ENCODE measurements at regions not wholly inside any gene's neighbourhood (a gene's known extent, or its start where the extent isn't known, plus 50 kb on each side); places are given as distances from the start of the nearest gene placed in this dataset.

DNA sequence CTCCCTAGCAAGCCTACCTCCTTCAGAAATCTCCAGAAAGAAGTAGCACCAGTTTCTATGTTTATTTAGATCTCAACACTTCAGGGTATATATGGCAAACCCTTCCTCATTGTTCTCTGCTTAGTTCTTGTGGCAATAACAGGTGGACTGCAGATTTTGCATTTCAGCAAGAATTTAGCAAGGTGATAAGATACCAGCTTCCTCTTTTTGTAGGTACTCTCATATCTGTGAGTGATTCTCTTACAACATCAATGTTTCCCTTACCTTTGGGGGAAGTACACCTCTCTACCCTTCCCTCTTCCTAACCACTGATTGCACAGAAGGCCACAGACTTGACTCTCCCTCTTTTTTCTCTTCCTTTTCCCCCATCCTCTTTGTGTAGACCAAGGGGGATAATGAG, 230.9 kb upstream of the SESN3 start:
- no peaks in the 10 kb centered on the region for H3K4me1 ChIP-seq (ENCODE audit: control insufficient read depth, insufficient read depth, low read length)
- no peak overlapping the region for H3K9ac ChIP-seq (ENCODE audit: low read length)
- no peaks in the 10 kb centered on the region for H3K27me3 ChIP-seq (ENCODE audit: control insufficient read depth, insufficient read depth, low read length)
- no peaks in the 10 kb centered on the region for H3K36me3 ChIP-seq (ENCODE audit: control insufficient read depth, insufficient read depth, low read length)
- H3K4me3 ChIP-seq (ENCODE audit: low read length), result no peak overlapping the region
- no peak overlapping the region for H3K27ac ChIP-seq (ENCODE audit: low read depth, low read length)

GRCh38 chr11:95461348-95461747, 230.3 kb upstream of the SESN3 start:
- no peaks in the 10 kb centered on the region for H3K36me3 ChIP-seq (ENCODE audit: control insufficient read depth, insufficient read depth, low read length)
- no peak overlapping the region for H3K4me3 ChIP-seq (ENCODE audit: low read length)
- H3K4me1 ChIP-seq (ENCODE audit: control insufficient read depth, insufficient read depth, low read length), result no peaks in the 10 kb centered on the region
- no peak overlapping the region for H3K27ac ChIP-seq (ENCODE audit: low read depth, low read length)
- no peaks in the 10 kb centered on the region for H3K27me3 ChIP-seq (ENCODE audit: control insufficient read depth, insufficient read depth, low read length)
- no peak overlapping the region for H3K9ac ChIP-seq (ENCODE audit: low read length)

DNA sequence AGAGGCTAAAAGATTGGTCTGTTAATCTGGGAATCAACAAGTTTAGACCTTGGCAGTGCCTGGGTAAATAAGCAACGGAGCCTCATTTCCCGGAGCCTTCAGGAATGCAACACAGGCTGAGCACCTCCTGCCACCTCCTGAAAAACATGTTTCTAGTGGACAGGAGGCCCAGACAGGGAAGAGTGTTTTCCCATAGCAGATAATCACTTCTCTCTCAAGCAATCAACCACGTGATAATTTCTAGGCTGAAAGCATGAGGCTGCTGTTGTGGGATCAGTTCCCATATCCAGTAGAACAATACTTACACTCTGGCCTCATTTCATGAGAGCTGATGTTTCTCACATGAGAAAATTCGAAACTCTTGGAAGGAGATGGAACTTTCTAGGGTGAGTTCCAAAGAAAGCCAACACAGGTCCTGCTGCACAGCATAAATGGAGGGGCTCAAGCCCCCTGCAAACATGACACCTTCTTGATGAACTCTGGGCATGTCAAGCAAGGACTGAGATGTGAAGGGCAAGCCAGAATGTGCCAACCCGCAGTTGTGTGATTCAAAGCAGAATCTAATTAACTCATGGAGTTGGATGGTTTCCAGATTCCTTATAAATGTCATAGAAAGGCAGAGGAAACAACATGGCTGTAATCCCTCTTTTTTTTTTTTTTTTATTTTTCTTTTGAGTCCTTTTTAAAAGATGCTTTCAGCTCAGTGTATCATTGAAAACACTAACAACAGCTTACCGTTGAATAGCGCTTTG, 228.5 kb upstream of the SESN3 start:
- H3K27me3 ChIP-seq (ENCODE audit: control insufficient read depth, insufficient read depth, low read length), result no peaks in the 10 kb centered on the region
- no peaks in the 10 kb centered on the region for H3K36me3 ChIP-seq (ENCODE audit: control insufficient read depth, insufficient read depth, low read length)
- H3K27ac ChIP-seq (ENCODE audit: low read depth, low read length), result no peak overlapping the region
- H3K9ac ChIP-seq (ENCODE audit: low read length), result no peak overlapping the region
- no peaks in the 10 kb centered on the region for H3K4me1 ChIP-seq (ENCODE audit: control insufficient read depth, insufficient read depth, low read length)
- H3K4me3 ChIP-seq (ENCODE audit: low read length), result no peak overlapping the region

- no peaks in the 10 kb centered on the region for H3K36me3 ChIP-seq (ENCODE audit: control insufficient read depth, insufficient read depth, low read length)
- H3K27me3 ChIP-seq (ENCODE audit: control insufficient read depth, insufficient read depth, low read length), result no peaks in the 10 kb centered on the region
- no peaks in the 10 kb centered on the region for H3K4me1 ChIP-seq (ENCODE audit: control insufficient read depth, insufficient read depth, low read length)
- no peak overlapping the region for H3K27ac ChIP-seq (ENCODE audit: low read depth, low read length)
- H3K4me3 ChIP-seq (ENCODE audit: low read length), result no peak overlapping the region
- no peak overlapping the region for H3K9ac ChIP-seq (ENCODE audit: low read length)
Observed at GRCh38 chr11:95456714-95457491, 225.9 kb upstream of the SESN3 start.

DNA sequence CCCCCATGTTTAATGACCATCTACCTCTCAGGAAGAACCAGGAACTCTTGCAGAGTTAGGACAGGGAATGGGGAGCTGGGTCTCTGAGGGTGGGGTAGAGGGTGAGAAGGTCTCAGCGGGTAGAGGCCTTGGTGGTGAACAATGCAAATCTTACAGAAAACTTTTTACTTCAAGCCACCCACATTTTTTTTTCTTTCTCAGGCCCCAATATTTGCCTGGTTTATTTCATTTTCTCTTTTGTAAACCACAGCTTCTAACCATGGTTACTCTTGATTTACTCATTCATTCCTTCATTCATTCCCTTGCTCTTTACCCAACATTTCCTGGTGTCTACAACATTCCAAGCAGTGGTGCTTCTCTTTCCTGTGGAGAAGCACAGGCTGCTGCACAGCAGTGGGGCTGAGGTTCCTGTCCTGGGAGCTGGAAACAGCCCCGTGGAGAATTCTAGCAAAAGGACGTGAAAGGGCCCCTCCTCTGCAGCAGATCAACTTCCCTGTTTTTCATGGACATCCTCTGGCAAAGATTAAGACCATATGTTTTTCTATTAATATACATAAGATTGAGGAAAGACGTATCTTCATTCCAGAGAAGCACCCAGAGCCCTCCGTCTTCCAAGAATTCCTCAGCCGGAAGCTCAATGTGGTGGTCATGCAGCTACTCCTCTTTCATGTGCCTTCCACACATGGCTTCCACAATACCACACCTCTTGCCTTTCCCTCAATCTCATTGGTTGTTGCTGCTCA, 224.4 kb upstream of the SESN3 start:
- no peaks in the 10 kb centered on the region for H3K36me3 ChIP-seq (ENCODE audit: control insufficient read depth, insufficient read depth, low read length)
- H3K27ac ChIP-seq (ENCODE audit: low read depth, low read length), result no peak overlapping the region
- no peak overlapping the region for H3K4me3 ChIP-seq (ENCODE audit: low read length)
- H3K9ac ChIP-seq (ENCODE audit: low read length), result no peak overlapping the region
- no peaks in the 10 kb centered on the region for H3K27me3 ChIP-seq (ENCODE audit: control insufficient read depth, insufficient read depth, low read length)
- no peaks in the 10 kb centered on the region for H3K4me1 ChIP-seq (ENCODE audit: control insufficient read depth, insufficient read depth, low read length)

DNA sequence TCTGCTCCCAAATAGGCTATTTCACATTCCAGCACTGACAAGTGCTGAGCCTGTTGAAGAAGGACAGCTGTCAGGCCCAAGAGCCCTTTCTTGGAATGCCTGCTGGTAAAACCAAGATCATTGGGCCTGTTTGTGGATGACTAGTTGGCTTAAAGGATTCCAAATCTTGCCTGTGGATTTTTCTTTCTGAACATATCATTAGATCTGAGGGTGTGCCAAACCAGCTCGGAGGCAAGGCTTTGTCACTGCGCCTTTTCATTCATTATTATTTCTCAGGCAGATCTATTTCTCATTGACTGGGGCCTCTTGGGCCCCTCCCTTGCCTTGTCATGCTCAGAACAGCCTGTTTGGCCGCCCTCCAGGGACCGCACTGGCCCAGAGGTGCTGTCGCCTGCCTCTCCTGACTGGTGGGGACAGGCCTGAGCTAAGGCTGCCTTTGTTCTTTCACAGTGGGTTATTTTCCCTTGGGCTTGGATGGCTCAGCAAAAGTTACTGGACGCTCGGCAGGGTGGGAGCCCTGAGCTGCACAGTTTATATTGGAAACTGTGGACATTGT, 222.7 kb upstream of the SESN3 start:
- no peak overlapping the region for H3K27ac ChIP-seq (ENCODE audit: low read depth, low read length)
- no peaks in the 10 kb centered on the region for H3K27me3 ChIP-seq (ENCODE audit: control insufficient read depth, insufficient read depth, low read length)
- H3K9ac ChIP-seq (ENCODE audit: low read length), result no peak overlapping the region
- no peaks in the 10 kb centered on the region for H3K36me3 ChIP-seq (ENCODE audit: control insufficient read depth, insufficient read depth, low read length)
- H3K4me1 ChIP-seq (ENCODE audit: control insufficient read depth, insufficient read depth, low read length), result no peaks in the 10 kb centered on the region
- no peak overlapping the region for H3K4me3 ChIP-seq (ENCODE audit: low read length)

DNA sequence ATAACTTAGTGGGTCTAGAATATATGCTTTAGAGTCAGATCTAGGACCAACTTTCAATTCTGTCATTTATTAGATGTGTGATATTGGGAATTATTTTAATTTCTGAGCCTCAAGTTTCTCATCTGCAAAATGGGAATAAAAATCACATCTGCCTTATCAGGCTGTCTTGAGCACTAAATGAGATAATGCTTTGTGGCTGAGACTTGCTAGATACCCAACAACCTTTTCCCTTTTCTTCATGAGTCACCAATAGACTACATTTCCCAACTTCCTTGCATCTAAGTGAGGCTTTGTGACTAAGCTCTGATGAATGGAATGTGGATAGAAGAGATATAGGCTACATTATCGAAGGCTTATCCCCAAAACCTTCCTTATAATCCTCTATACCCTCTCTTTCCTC, 220.7 kb upstream of the SESN3 start:
- H3K27me3 ChIP-seq (ENCODE audit: control insufficient read depth, insufficient read depth, low read length), result no peaks in the 10 kb centered on the region
- H3K27ac ChIP-seq (ENCODE audit: low read depth, low read length), result no peak overlapping the region
- no peaks in the 10 kb centered on the region for H3K36me3 ChIP-seq (ENCODE audit: control insufficient read depth, insufficient read depth, low read length)
- H3K4me3 ChIP-seq (ENCODE audit: low read length), result no peak overlapping the region
- no peaks in the 10 kb centered on the region for H3K4me1 ChIP-seq (ENCODE audit: control insufficient read depth, insufficient read depth, low read length)
- H3K9ac ChIP-seq (ENCODE audit: low read length), result no peak overlapping the region

DNA sequence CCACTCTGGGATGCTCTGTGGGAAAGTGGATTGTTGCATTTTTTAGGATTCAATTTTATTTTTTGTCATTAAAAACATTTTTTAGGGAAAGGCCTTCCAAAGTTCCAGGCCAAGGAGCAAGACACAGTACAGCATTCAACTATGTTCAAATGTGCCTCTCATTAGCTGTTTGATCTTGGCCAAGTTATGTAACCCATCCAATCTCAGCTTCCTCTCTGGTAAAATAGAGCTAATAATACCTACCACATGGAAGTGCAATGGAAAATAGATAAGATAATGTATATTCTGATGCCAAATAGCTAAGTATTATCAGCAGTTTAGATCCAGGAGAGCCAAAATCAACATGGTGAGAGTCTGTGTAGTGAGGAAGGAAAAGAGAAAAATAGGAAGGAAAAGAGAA, 220.3 kb upstream of the SESN3 start:
- H3K4me1 ChIP-seq (ENCODE audit: control insufficient read depth, insufficient read depth, low read length), result no peaks in the 10 kb centered on the region
- H3K36me3 ChIP-seq (ENCODE audit: control insufficient read depth, insufficient read depth, low read length), result no peaks in the 10 kb centered on the region
- no peaks in the 10 kb centered on the region for H3K27me3 ChIP-seq (ENCODE audit: control insufficient read depth, insufficient read depth, low read length)
- no peak overlapping the region for H3K27ac ChIP-seq (ENCODE audit: low read depth, low read length)
- no peak overlapping the region for H3K9ac ChIP-seq (ENCODE audit: low read length)
- no peak overlapping the region for H3K4me3 ChIP-seq (ENCODE audit: low read length)

DNA sequence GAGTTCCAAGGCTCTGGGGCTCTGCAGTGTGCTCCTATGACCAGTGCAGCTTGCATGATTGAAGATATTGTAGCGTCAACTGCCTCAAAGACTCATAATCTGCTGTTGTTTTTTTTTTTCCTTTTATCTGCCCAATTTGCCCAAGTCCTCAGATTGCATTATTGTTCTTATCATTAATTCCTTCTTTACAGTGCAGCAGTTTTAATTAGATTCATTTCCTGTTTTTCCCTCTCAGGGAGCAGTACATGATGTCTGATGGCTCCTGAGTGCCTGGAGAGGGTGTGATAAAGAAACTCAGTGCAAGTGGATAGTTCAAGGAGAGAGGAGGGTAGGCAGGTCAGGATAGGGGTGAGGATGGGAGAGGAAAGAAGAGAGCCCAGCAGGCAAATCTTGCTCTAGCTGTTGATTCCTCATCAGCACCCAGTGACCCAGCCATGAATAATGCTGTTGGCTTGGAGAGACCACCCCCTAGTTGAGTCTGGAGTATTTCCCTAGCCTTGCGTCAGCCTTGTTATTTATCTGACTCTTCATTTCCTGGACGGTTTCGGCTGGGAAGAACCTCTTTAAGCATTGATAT, 219.6 kb upstream of the SESN3 start:
- no peaks in the 10 kb centered on the region for H3K27me3 ChIP-seq (ENCODE audit: control insufficient read depth, insufficient read depth, low read length)
- no peak overlapping the region for H3K9ac ChIP-seq (ENCODE audit: low read length)
- no peaks in the 10 kb centered on the region for H3K4me1 ChIP-seq (ENCODE audit: control insufficient read depth, insufficient read depth, low read length)
- H3K36me3 ChIP-seq (ENCODE audit: control insufficient read depth, insufficient read depth, low read length), result no peaks in the 10 kb centered on the region
- no peak overlapping the region for H3K27ac ChIP-seq (ENCODE audit: low read depth, low read length)
- H3K4me3 ChIP-seq (ENCODE audit: low read length), result no peak overlapping the region

DNA sequence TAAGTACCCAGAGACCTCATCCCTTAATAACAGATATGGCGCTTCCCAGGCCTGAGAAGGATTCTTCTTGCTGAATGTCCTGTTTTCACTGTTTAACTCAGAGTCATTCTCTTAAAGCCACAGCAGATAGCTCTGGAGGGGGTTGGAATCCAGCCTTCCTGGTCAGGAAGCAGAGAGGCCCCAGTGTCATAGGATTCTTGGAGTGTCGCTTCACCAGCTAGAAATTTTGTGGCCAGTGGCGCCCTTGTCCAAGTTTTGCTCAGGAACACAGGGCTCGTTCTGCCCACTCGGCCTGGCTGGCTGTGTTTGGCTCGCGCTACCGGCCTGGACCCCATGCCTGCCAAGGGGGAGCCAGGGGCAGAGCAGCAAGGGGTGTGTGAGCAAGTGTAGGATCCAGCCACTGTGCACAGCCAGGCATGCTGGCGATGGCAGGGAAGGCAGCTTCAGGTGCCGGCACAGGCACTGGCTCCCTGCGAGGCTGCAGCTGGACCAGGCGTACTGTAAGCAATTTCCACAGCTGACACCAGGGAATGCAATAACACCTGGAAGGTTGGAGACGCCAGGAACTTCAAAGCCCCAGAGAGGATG, 214.8 kb upstream of the SESN3 start:
- no peaks in the 10 kb centered on the region for H3K36me3 ChIP-seq (ENCODE audit: control insufficient read depth, insufficient read depth, low read length)
- no peak overlapping the region for H3K9ac ChIP-seq (ENCODE audit: low read length)
- no peaks in the 10 kb centered on the region for H3K4me1 ChIP-seq (ENCODE audit: control insufficient read depth, insufficient read depth, low read length)
- H3K27ac ChIP-seq (ENCODE audit: low read depth, low read length), result no peak overlapping the region
- H3K4me3 ChIP-seq (ENCODE audit: low read length), result no peak overlapping the region
- H3K27me3 ChIP-seq (ENCODE audit: control insufficient read depth, insufficient read depth, low read length), result no peaks in the 10 kb centered on the region

GRCh38 chr11:95444309-95445241, 213.6 kb upstream of the SESN3 start:
- Histone ChIP-seq H3K4me1 (ENCODE audit: control insufficient read depth, insufficient read depth, low read length) (no peaks in the 10 kb centered on the region), H3K27me3 (ENCODE audit: control insufficient read depth, insufficient read depth, low read length) (no peaks in the 10 kb centered on the region), H3K4me3 (ENCODE audit: low read length) (no peak overlapping the region), H3K36me3 (ENCODE audit: control insufficient read depth, insufficient read depth, low read length) (no peaks in the 10 kb centered on the region), H3K9ac (ENCODE audit: low read length) (no peak overlapping the region), H3K27ac (ENCODE audit: low read depth, low read length) (no peak overlapping the region)

All from rectal smooth muscle tissue (tissue), 1 donor.